GM19455 (cell line): ENCODE measurements at regions not wholly inside any gene's neighbourhood (a gene's known extent, or its start where the extent isn't known, plus 50 kb on each side); places are given as distances from the start of the nearest gene placed in this dataset.
"Not testable (repeated sequence)": the region's sequence is repeated elsewhere in the genome, so short reads cannot be mapped to it uniquely, and the experiment has no call there.

Experiments used
- ATAC-seq: cut with Tn5 transposase; IDR thresholded peaks from one replicate; pipeline ENCODE4 v1.9.1; 2021; ENCODE audit not compliant: unreplicated experiment

- ATAC-seq: no peak
Measured at GRCh38 chr18:56284319-56284718, 354.1 kb downstream of the TXNL1 start.

GRCh38 chr18:56283316-56283715 is 355.1 kb downstream of the TXNL1 start:
- ATAC-seq: no peak

GRCh38 chr18:56282234-56283104 is 355.9 kb downstream of the TXNL1 start:
- no peak for ATAC-seq

GRCh38 chr18:56279816-56280215 is 358.6 kb downstream of the TXNL1 start:
- ATAC-seq: not testable (repeated sequence)

GRCh38 chr18:56278421-56279003 is 359.9 kb downstream of the TXNL1 start:
- no peak for ATAC-seq

GRCh38 chr18:56276466-56276865 is 361.9 kb downstream of the TXNL1 start:
- ATAC-seq: no peak

GRCh38 chr18:56273541-56274219 is 364.7 kb downstream of the TXNL1 start:
- ATAC-seq: no peak

- no peak for ATAC-seq
Measured at GRCh38 chr18:56270671-56271250, 367.6 kb downstream of the TXNL1 start.

- ATAC-seq: no peak
Measured at GRCh38 chr18:56269958-56270357, 368.4 kb downstream of the TXNL1 start.

GRCh38 chr18:56268952-56269351 is 369.4 kb downstream of the TXNL1 start:
- no peak for ATAC-seq

GRCh38 chr18:56267334-56267733 is 371.1 kb downstream of the TXNL1 start:
- ATAC-seq: no peak

- no peak for ATAC-seq
Measured at GRCh38 chr18:56258178-56258577, 380.2 kb downstream of the TXNL1 start.

GRCh38 chr18:56257205-56257604 is 381.2 kb downstream of the TXNL1 start:
- no peak for ATAC-seq

GRCh38 chr18:56256659-56257058 is 381.7 kb downstream of the TXNL1 start:
- ATAC-seq: no peak

GRCh38 chr18:56255381-56255780 is 383.0 kb downstream of the TXNL1 start:
- no peak for ATAC-seq

GRCh38 chr18:56252456-56252855 is 385.9 kb downstream of the TXNL1 start:
- no peak for ATAC-seq

GRCh38 chr18:56248610-56249235 is 389.7 kb downstream of the TXNL1 start:
- peak; percentile 93 for ATAC-seq

GRCh38 chr18:56246916-56247315 is 391.5 kb downstream of the TXNL1 start:
- ATAC-seq: no peak

- no peak for ATAC-seq
Measured at GRCh38 chr18:56245866-56246580, 392.4 kb downstream of the TXNL1 start.

GRCh38 chr18:56240405-56240804 is 398.0 kb downstream of the TXNL1 start:
- ATAC-seq: no peak
